PC-9 (cell line): ENCODE measurements at regions not wholly inside any gene's neighbourhood (a gene's known extent, or its start where the extent isn't known, plus 50 kb on each side); places are given as distances from the start of the nearest gene placed in this dataset.

ENCODE experiments used
- BruUV-seq: library from RNA; stranded (reverse); fragments of 400-500 nt; replicated peaks from 2 replicates; lab custom pipeline; 2021; lab: Mats Ljungman, UMichigan
- CTCF ChIA-PET: fragments of 300-600 bp; sonication (Branson Sonifier 250); formaldehyde crosslinking; loops from one replicate; lab custom pipeline; 2022; ENCODE audit warnings: antibody characterized with exemption; lab: Charles Lee
- POLR2A ChIA-PET: fragments of 300-600 bp; sonication (Branson Sonifier 250); formaldehyde crosslinking; loops from one replicate; lab custom pipeline; 2022; ENCODE audit warnings: antibody characterized with exemption; ENCODE audit not compliant: unreplicated experiment; lab: Charles Lee
- DNase-seq, 2 experiments: peaks; one replicate each; pipeline versions ENCODE4 v3.0.0 to v3.0.0-alpha.2; 2015 to 2022; ENCODE audit warnings: mixed read lengths in 1 of 2
- H2AFZ ChIP-seq: fragments of 200-600 bp; sonication (generic); 2 replicates; pipeline ENCODE4 v1.8.1; 2017; ENCODE audit warnings: antibody characterized with exemption
- H3F3A ChIP-seq: fragments of 200-600 bp; sonication (generic); 2 replicates; pipeline ENCODE4 v1.8.1; 2017; ENCODE audit warnings: antibody characterized with exemption, mild to moderate bottlenecking, low read depth; ENCODE audit not compliant: insufficient read depth
- H3K27ac ChIP-seq: fragments of 200-600 bp; sonication (generic); 2 replicates; pipeline ENCODE4 v1.6.1; 2016; ENCODE audit warnings: mixed run types
- H3K27me3 ChIP-seq: fragments of 200-600 bp; sonication (generic); 2 replicates; pipeline ENCODE4 v1.6.1; 2016; ENCODE audit warnings: low read depth, mixed run types; ENCODE audit not compliant: insufficient read depth
- H3K36me3 ChIP-seq: fragments of 200-600 bp; sonication (generic); 2 replicates; pipeline ENCODE4 v1.6.1; 2016; ENCODE audit warnings: low read depth, mixed run types
- H3K4me1 ChIP-seq: fragments of 200-600 bp; sonication (generic); replicated peaks from 2 replicates; pipeline ENCODE4 v1.6.1; 2016; ENCODE audit warnings: mixed run types; ENCODE audit not compliant: insufficient read depth
- H3K4me2 ChIP-seq: fragments of 200-600 bp; sonication (generic); 2 replicates; pipeline ENCODE4 v1.6.1; 2017; ENCODE audit warnings: mixed run types
- H3K4me3 ChIP-seq: fragments of 200-600 bp; sonication (generic); 2 replicates; pipeline ENCODE4 v1.6.1; 2016; ENCODE audit warnings: mixed run types
- H3K79me2 ChIP-seq: fragments of 200-600 bp; sonication (generic); 2 replicates; pipeline ENCODE4 v1.6.1; 2017; ENCODE audit warnings: low read depth, mixed run types
- H3K9me2 ChIP-seq: fragments of 200-600 bp; sonication (generic); 2 replicates; pipeline ENCODE4 v1.8.1; 2017; ENCODE audit warnings: mild to moderate bottlenecking; ENCODE audit not compliant: insufficient read depth
- H3K9me3 ChIP-seq: fragments of 200-600 bp; sonication (generic); 2 replicates; pipeline ENCODE4 v1.8.1; 2016; ENCODE audit warnings: low read depth; ENCODE audit not compliant: insufficient read depth
- H4K20me1 ChIP-seq: fragments of 200-600 bp; sonication (generic); 2 replicates; pipeline ENCODE4 v1.8.1; 2017; ENCODE audit not compliant: insufficient read depth
- EZH2 ChIP-seq: fragments of 200-600 bp; sonication (generic); IDR thresholded peaks from 2 replicates; pipeline ENCODE4 v1.8.0; 2017; ENCODE audit warnings: antibody characterized with exemption, low read depth
- intact Hi-C: fragments of 100-400 bp; cut with micrococcal nuclease; formaldehyde crosslinking; loops from one replicate; pipeline ENCODE4 v1.10.0; 2022; ENCODE audit not compliant: unreplicated experiment
- TF ChIP-seq, protein P1 (sequence below): fragments of 200-600 bp; sonication (generic); conservative IDR thresholded peaks from 2 replicates; pipeline ENCODE4 v1.6.1; 2017; ENCODE audit warnings: mixed run types, antibody characterized with exemption, mild to moderate bottlenecking, moderate library complexity

GRCh38 chr13:81738364-81738763, 1397.4 kb upstream of the SPRY2 start:
- H3K79me2 ChIP-seq: no peaks in the 10 kb centered on the region
- POLR2A ChIA-PET: no interaction called here
- intact Hi-C loops: no loop called here

GRCh38 chr13:81726037-81726726, 1385.3 kb upstream of the SPRY2 start:
- CTCF ChIA-PET: no interaction called here
- DNase-seq: no peak
- H3K9me2 ChIP-seq: no peaks in the 10 kb centered on the region
- H3K4me2 ChIP-seq: no peak overlapping the region
- H3K27ac ChIP-seq: no peak overlapping the region
- intact Hi-C loops: no loop called here
- no peaks in the 10 kb centered on the region for H3K4me1 ChIP-seq
- TF ChIP-seq, protein P1, sequence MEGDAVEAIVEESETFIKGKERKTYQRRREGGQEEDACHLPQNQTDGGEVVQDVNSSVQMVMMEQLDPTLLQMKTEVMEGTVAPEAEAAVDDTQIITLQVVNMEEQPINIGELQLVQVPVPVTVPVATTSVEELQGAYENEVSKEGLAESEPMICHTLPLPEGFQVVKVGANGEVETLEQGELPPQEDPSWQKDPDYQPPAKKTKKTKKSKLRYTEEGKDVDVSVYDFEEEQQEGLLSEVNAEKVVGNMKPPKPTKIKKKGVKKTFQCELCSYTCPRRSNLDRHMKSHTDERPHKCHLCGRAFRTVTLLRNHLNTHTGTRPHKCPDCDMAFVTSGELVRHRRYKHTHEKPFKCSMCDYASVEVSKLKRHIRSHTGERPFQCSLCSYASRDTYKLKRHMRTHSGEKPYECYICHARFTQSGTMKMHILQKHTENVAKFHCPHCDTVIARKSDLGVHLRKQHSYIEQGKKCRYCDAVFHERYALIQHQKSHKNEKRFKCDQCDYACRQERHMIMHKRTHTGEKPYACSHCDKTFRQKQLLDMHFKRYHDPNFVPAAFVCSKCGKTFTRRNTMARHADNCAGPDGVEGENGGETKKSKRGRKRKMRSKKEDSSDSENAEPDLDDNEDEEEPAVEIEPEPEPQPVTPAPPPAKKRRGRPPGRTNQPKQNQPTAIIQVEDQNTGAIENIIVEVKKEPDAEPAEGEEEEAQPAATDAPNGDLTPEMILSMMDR: no peak
- TF ChIP-seq EZH2: no peak
- H4K20me1 ChIP-seq: no peaks in the 10 kb centered on the region
- H3K79me2 ChIP-seq: no peaks in the 10 kb centered on the region
- BruUV-seq: no TSS peak
- POLR2A ChIA-PET: no interaction called here
- no peaks in the 10 kb centered on the region for H3K9me3 ChIP-seq
- H3K4me3 ChIP-seq: no peak overlapping the region
- no peak overlapping the region for H2AFZ ChIP-seq
- H3F3A ChIP-seq: no peaks in the 10 kb centered on the region
- H3K36me3 ChIP-seq: no peaks in the 10 kb centered on the region
- H3K27me3 ChIP-seq: no peaks in the 10 kb centered on the region

More at GRCh38 chr13:81738364-81738763, 1397.4 kb upstream of the SPRY2 start:
- Histone ChIP-seq H3K27ac (no peak overlapping the region), H3K36me3 (no peaks in the 10 kb centered on the region), H4K20me1 (no peaks in the 10 kb centered on the region), H3K4me3 (no peak overlapping the region), H3K4me2 (no peak overlapping the region), H3K4me1 (no peaks in the 10 kb centered on the region), H3K9me3 (no peaks in the 10 kb centered on the region; the same call in 1 of the 2 replicates), H3K9me2 (no peaks in the 10 kb centered on the region), H2AFZ (no peak overlapping the region), H3F3A (no peaks in the 10 kb centered on the region), H3K27me3 (no peaks in the 10 kb centered on the region)
- no peak for TF ChIP-seq EZH2
- TF ChIP-seq, protein P1: no peak
- CTCF ChIA-PET: no interaction called here
- DNase-seq: no peak
- no TSS peak for BruUV-seq

- intact Hi-C loops: no loop called here
- H3K4me3 ChIP-seq: no peak overlapping the region
- BruUV-seq: no TSS peak
- TF ChIP-seq EZH2: no peak
- TF ChIP-seq, protein P1: no peak
- H3F3A ChIP-seq: no peaks in the 10 kb centered on the region
- H4K20me1 ChIP-seq: no peaks in the 10 kb centered on the region
- POLR2A ChIA-PET: no interaction called here
- H2AFZ ChIP-seq: no peak overlapping the region
- no peak for DNase-seq
- H3K36me3 ChIP-seq: no peaks in the 10 kb centered on the region
- H3K27ac ChIP-seq: no peak overlapping the region
- H3K27me3 ChIP-seq: no peaks in the 10 kb centered on the region
- H3K4me2 ChIP-seq: no peak overlapping the region
- H3K9me2 ChIP-seq: no peaks in the 10 kb centered on the region
- no peaks in the 10 kb centered on the region for H3K79me2 ChIP-seq
- H3K4me1 ChIP-seq: no peaks in the 10 kb centered on the region
- no peaks in the 10 kb centered on the region for H3K9me3 ChIP-seq
- CTCF ChIA-PET: no interaction called here
Observed at GRCh38 chr13:81722456-81722855, 1381.5 kb upstream of the SPRY2 start.
